PC-3 (cell line): ENCODE measurements at regions not wholly inside any gene's neighbourhood (a gene's known extent, or its start where the extent isn't known, plus 50 kb on each side); places are given as distances from the start of the nearest gene placed in this dataset.

ENCODE experiments used
- ATAC-seq: fragments of 200-7000 bp; cut with Tn5 transposase; 2 replicates; pipeline ENCODE4 v1.9.1; 2020; ENCODE audit warnings: mild to moderate bottlenecking, moderate library complexity
- BruUV-seq: library from RNA; stranded (reverse); fragments of 400-500 nt; replicated peaks from 2 replicates; lab custom pipeline; 2021; lab: Mats Ljungman, UMichigan
- CTCF ChIA-PET: fragments of 300-600 bp; sonication (Branson Sonifier 250); formaldehyde crosslinking; loops from one replicate; lab custom pipeline; 2022; ENCODE audit warnings: antibody characterized with exemption; lab: Charles Lee
- POLR2A ChIA-PET: fragments of 300-600 bp; sonication (Branson Sonifier 250); formaldehyde crosslinking; loops from one replicate; lab custom pipeline; 2022; ENCODE audit warnings: antibody characterized with exemption; ENCODE audit not compliant: unreplicated experiment; lab: Charles Lee
- DNase-seq: peaks from one replicate; pipeline ENCODE4 v3.0.0-alpha.2; 2015
- H2AFZ ChIP-seq: fragments of 300-600 bp; sonication (generic); 2 replicates; pipeline ENCODE4 v1.6.0; 2016; ENCODE audit warnings: antibody characterized with exemption, low read length
- H3F3A ChIP-seq: fragments of 300-600 bp; sonication (generic); one replicate; pipeline ENCODE4 v1.6.0; 2017; ENCODE audit warnings: antibody characterized with exemption, low read length, control low read depth, mild to moderate bottlenecking; ENCODE audit not compliant: unreplicated experiment
- H3K27ac ChIP-seq: fragments of 300-600 bp; sonication (generic); 2 replicates; pipeline ENCODE4 v1.5.1; 2016; ENCODE audit warnings: mild to moderate bottlenecking, low read length
- H3K27me3 ChIP-seq: fragments of 300-600 bp; sonication (generic); 2 replicates; pipeline ENCODE4 v1.6.1; 2016; ENCODE audit warnings: low read length, mixed read lengths
- H3K36me3 ChIP-seq: fragments of 300-600 bp; sonication (generic); 2 replicates; pipeline ENCODE4 v1.6.1; 2016; ENCODE audit warnings: low read depth, mixed run types, low read length, mixed read lengths
- H3K4me1 ChIP-seq: fragments of 300-600 bp; sonication (generic); 2 replicates; pipeline ENCODE4 v1.5.1; 2016; ENCODE audit warnings: low read length; ENCODE audit not compliant: insufficient read depth
- H3K4me2 ChIP-seq: fragments of 300-600 bp; sonication (generic); 2 replicates; pipeline ENCODE4 v1.6.0; 2016; ENCODE audit warnings: low read length
- H3K4me3 ChIP-seq: fragments of 300-600 bp; sonication (generic); 2 replicates; pipeline ENCODE4 v1.5.1; 2016; ENCODE audit warnings: mild to moderate bottlenecking, low read length, mixed read lengths
- H3K79me2 ChIP-seq: fragments of 300-600 bp; sonication (generic); 2 replicates; pipeline ENCODE4 v1.6.1; 2017; ENCODE audit warnings: low read length, mixed read lengths
- H3K9ac ChIP-seq: fragments of 300-600 bp; sonication (generic); 2 replicates; pipeline ENCODE4 v1.6.0; 2016; ENCODE audit warnings: mild to moderate bottlenecking, low read length
- H3K9me2 ChIP-seq: fragments of 300-600 bp; sonication (generic); replicated peaks from 2 replicates; pipeline ENCODE4 v1.6.1; 2016; ENCODE audit warnings: mixed run types, low read length, mixed read lengths
- H3K9me3 ChIP-seq: fragments of 300-600 bp; sonication (generic); 2 replicates; pipeline ENCODE4 v1.6.1; 2016; ENCODE audit warnings: low read length, mixed read lengths
- H4K20me1 ChIP-seq: fragments of 300-600 bp; sonication (generic); 2 replicates; pipeline ENCODE4 v1.6.1; 2016; ENCODE audit warnings: low read length, mixed read lengths
- CTCF ChIP-seq: fragments of 300-600 bp; sonication (generic); conservative IDR thresholded peaks from 2 replicates; pipeline ENCODE4 v1.5.1; 2017; ENCODE audit warnings: antibody characterized with exemption, low read depth, mild to moderate bottlenecking, low read length
- EZH2 ChIP-seq: fragments of 300-600 bp; sonication (generic); IDR thresholded peaks from one replicate; pipeline ENCODE4 v1.6.1; 2017; ENCODE audit warnings: antibody characterized with exemption, mild to moderate bottlenecking, low read length; ENCODE audit not compliant: unreplicated experiment
- EZH2phosphoT487 ChIP-seq: fragments of 300-600 bp; sonication (generic); IDR thresholded peaks from 2 replicates; pipeline ENCODE4 v1.6.1; 2018; ENCODE audit warnings: mild to moderate bottlenecking, antibody characterized with exemption, low read length, borderline replicate concordance
- intact Hi-C: fragments of 100-400 bp; cut with micrococcal nuclease; formaldehyde crosslinking; loops from 2 replicates; pipeline ENCODE4 v1.9.0; 2023

GRCh38 chr3:124461838-124462632 is 268.2 kb upstream of the UMPS start:
- Histone ChIP-seq H3K27me3 (no peaks in the 10 kb centered on the region), H3K79me2 (no peaks in the 10 kb centered on the region), H3K9me3 (no peaks in the 10 kb centered on the region), H3K36me3 (no peaks in the 10 kb centered on the region), H3K9ac (no peak overlapping the region), H3K4me1 (peaks cover 24% of the 10 kb centered on the region), H3K9me2 (no peaks in the 10 kb centered on the region), H3F3A (no peaks in the 10 kb centered on the region), H3K4me3 (no peak overlapping the region), H3K27ac (peak overlapping the region; percentile 40), H2AFZ (no peak overlapping the region), H4K20me1 (no peaks in the 10 kb centered on the region), H3K4me2 (0 out of 2 replicates have a peak overlapping the region, but pooled peaks have one; percentile 7)
- POLR2A ChIA-PET = interaction anchor here (0.7 kb wide), 1 partner anchor 11 kb away, joined by 4 read pairs; no protein-coding TSS in a partner anchor
- TF ChIP-seq CTCF (no peak), EZH2 (no peak), EZH2phosphoT487 (no peak)
- no peak for ATAC-seq
- peak; percentile 51 for DNase-seq
- intact Hi-C loops = no loop called here
- no TSS peak for BruUV-seq
- CTCF ChIA-PET = no interaction called here

- Histone ChIP-seq H3K27ac (no peak overlapping the region), H3K9me2 (no peaks in the 10 kb centered on the region), H3K9ac (no peak overlapping the region), H3K4me3 (no peak overlapping the region), H3K36me3 (no peaks in the 10 kb centered on the region), H3K4me1 (peaks cover 24% of the 10 kb centered on the region), H4K20me1 (no peaks in the 10 kb centered on the region), H2AFZ (no peak overlapping the region), H3K4me2 (no peak overlapping the region), H3K9me3 (no peaks in the 10 kb centered on the region), H3K79me2 (no peaks in the 10 kb centered on the region), H3F3A (no peaks in the 10 kb centered on the region), H3K27me3 (no peaks in the 10 kb centered on the region)
- ChIA-PET CTCF (no interaction called here), POLR2A (no interaction called here)
- peak; percentile 18 for DNase-seq
- intact Hi-C loops = no loop called here
- BruUV-seq = no TSS peak
- peak; percentile 51 for ATAC-seq
- TF ChIP-seq EZH2phosphoT487 (no peak), CTCF (peak; percentile 29; the same call in 1 of the 2 replicates)
Measured at GRCh38 chr3:124463234-124463633, 267.0 kb upstream of the UMPS start.
